Progenitor cell of endocrine pancreas (in vitro differentiated cells): ENCODE measurements at regions not wholly inside any gene's neighbourhood (a gene's known extent, or its start where the extent isn't known, plus 50 kb on each side); places are given as distances from the start of the nearest gene placed in this dataset.

Experiments
- DNase-seq: peaks from one replicate; pipeline ENCODE4 v3.0.0; 2021; ENCODE audit warnings: low spot score; ENCODE audit not compliant: unreplicated experiment
- H3K27ac Mint-ChIP-seq: 2 replicates; pipeline ENCODE4 v1.8.0; 2021; ENCODE audit warnings: mild to moderate bottlenecking, moderate library complexity, mixed read lengths
- H3K27me3 Mint-ChIP-seq: 2 replicates; pipeline ENCODE4 v1.8.0; 2021; ENCODE audit warnings: mixed read lengths
- H3K36me3 Mint-ChIP-seq: 2 replicates; pipeline ENCODE4 v1.8.0; 2022; ENCODE audit warnings: mixed read lengths; ENCODE audit not compliant: insufficient read depth
- H3K4me1 Mint-ChIP-seq: 2 replicates; pipeline ENCODE4 v1.8.0; 2021; ENCODE audit warnings: low read depth, mixed read lengths
- H3K4me3 Mint-ChIP-seq: 2 replicates; pipeline ENCODE4 v1.8.0; 2021; ENCODE audit warnings: low read depth, mild to moderate bottlenecking, moderate library complexity, mixed read lengths
- H3K9me3 Mint-ChIP-seq: 2 replicates; pipeline ENCODE4 v1.8.0; 2021; ENCODE audit warnings: low read depth, mixed read lengths
- TF ChIP-seq, protein P1 (sequence below): fragments of 200-600 bp; sonication (generic); IDR thresholded peaks from one replicate; pipeline ENCODE4 v1.5.0; 2021; ENCODE audit warnings: antibody characterized with exemption, mild to moderate bottlenecking; ENCODE audit not compliant: unreplicated experiment

DNA sequence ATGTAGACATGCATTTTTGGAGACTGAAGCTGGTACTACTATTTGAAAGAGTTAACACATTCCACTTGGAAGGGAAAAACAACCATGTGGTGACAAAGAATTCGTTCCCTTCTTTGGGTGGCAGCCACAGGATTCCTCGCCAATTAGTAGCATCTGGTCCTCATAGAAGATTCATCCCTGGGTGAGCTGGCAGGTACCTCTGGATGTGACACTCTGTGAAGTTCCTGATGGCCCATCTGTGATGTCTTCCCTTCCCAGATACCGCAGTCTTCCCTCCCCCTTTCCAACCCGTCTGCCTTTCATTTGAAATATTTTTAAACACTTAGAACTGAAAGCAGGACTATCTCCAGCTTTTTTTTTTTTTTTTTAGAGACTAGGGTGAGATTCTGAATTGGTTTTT lies 569.5 kb downstream of the TYW1 start:
- Mint-ChIP-seq H3K36me3 (no peaks in the 10 kb centered on the region), H3K4me1 (no peaks in the 10 kb centered on the region), H3K27me3 (peaks cover 67% of the 10 kb centered on the region), H3K27ac (no peak overlapping the region), H3K9me3 (peaks cover 8% of the 10 kb centered on the region), H3K4me3 (no peak overlapping the region)
- TF ChIP-seq, protein P1, sequence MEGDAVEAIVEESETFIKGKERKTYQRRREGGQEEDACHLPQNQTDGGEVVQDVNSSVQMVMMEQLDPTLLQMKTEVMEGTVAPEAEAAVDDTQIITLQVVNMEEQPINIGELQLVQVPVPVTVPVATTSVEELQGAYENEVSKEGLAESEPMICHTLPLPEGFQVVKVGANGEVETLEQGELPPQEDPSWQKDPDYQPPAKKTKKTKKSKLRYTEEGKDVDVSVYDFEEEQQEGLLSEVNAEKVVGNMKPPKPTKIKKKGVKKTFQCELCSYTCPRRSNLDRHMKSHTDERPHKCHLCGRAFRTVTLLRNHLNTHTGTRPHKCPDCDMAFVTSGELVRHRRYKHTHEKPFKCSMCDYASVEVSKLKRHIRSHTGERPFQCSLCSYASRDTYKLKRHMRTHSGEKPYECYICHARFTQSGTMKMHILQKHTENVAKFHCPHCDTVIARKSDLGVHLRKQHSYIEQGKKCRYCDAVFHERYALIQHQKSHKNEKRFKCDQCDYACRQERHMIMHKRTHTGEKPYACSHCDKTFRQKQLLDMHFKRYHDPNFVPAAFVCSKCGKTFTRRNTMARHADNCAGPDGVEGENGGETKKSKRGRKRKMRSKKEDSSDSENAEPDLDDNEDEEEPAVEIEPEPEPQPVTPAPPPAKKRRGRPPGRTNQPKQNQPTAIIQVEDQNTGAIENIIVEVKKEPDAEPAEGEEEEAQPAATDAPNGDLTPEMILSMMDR = no peak
- no peak for DNase-seq

DNA sequence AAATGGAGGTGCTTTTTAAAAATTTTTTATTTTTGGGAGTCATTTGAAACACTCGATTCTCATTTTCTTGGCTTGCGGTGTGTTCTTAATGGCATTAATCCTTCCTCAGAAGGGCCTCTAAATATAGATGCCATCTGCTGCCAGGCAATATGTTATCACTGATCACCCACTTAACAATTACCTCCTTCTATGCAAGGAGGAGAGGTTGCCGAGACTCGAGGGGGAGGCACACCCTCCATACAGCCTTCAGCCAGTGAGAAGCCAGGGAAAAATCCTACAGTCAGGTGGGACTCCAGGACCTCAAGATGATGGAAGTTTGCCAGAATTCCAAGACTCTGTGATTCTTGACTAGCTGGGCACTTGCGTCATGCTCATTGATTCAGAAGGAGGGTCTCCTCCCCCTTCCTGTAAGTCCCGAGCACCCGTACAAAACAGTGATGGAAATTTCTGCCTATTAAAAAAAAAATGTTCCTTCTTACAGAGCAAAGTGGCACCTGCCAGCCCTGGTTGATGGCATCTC lies 574.5 kb downstream of the TYW1 start:
- H3K36me3 Mint-ChIP-seq = no peaks in the 10 kb centered on the region
- H3K9me3 Mint-ChIP-seq = peaks cover 9% of the 10 kb centered on the region
- TF ChIP-seq, protein P1 = no peak
- H3K4me3 Mint-ChIP-seq = no peak overlapping the region
- peaks cover 55% of the 10 kb centered on the region for H3K27me3 Mint-ChIP-seq
- no peak overlapping the region for H3K27ac Mint-ChIP-seq
- H3K4me1 Mint-ChIP-seq = peaks cover 4% of the 10 kb centered on the region
- no peak for DNase-seq

DNA sequence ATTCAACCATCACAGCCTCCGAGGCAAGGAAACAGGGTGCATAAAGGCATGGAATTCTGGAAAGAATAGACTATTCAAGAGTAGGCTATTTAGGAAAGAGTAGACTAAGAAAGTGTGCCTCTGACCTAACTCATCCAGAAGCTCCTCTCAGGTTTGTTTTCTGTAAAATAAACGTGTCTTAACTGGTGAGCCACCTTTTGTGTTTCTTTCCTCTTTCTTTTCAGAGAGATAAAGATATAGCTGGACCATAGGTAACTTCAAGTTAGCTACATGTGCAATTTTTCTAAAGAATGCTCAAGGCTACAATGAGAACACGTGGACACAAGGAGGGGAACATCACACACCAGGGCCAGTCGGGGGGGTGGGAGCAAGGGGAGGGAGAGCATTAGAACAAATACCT lies 577.0 kb downstream of the TYW1 start:
- Mint-ChIP-seq H3K4me3 (no peak overlapping the region), H3K27ac (no peak overlapping the region), H3K4me1 (peaks cover 4% of the 10 kb centered on the region), H3K9me3 (peaks cover 9% of the 10 kb centered on the region), H3K27me3 (peaks cover 47% of the 10 kb centered on the region), H3K36me3 (no peaks in the 10 kb centered on the region)
- no peak for DNase-seq
- TF ChIP-seq, protein P1 = no peak

DNA sequence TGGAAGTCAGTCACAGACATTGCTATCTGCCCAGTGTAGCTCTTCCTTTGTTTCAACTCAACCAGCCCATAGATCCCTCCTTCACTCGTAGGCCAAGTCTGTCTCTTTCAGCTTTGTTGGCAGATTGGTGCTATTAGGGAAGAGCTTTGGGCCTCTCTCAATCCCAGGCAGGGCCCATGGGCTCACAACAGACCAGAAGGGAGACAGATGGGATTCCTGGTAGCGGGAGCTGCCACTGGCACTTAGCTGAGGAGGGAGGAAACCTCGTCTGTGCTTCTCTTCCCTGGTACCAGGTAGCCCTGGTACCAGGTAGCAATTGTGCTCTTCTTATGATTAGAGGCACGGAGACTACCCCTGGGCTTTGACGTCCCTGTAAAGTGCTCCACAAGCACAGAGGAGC lies 592.0 kb downstream of the TYW1 start:
- Mint-ChIP-seq H3K9me3 (peaks cover 12% of the 10 kb centered on the region), H3K36me3 (no peaks in the 10 kb centered on the region), H3K4me3 (no peak overlapping the region), H3K27me3 (peaks cover 2% of the 10 kb centered on the region), H3K4me1 (no peaks in the 10 kb centered on the region), H3K27ac (no peak overlapping the region)
- no peak for DNase-seq
- TF ChIP-seq, protein P1 = no peak

DNA sequence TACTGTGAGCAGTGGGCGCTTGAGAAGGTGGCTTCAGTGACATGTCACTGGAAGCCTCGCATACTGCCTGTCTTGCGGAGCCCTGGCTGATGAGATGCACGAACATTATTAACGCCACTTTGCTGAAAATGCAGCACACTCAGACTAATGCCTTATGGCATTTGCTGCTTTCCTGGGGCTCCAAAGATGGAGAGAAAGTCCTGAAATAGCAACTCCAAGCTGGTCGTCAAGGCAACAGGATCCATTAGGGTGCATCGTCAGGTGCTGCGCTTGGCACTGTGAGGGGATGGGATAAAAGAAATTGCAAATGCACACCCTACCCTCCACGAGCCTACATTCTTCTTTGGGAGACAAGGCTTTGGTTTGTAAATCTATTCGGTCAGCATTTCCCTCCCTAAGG lies 592.5 kb downstream of the TYW1 start:
- Mint-ChIP-seq H3K9me3 (peaks cover 8% of the 10 kb centered on the region), H3K27ac (no peak overlapping the region), H3K4me3 (no peak overlapping the region), H3K4me1 (peaks cover 3% of the 10 kb centered on the region), H3K27me3 (peaks cover 6% of the 10 kb centered on the region), H3K36me3 (no peaks in the 10 kb centered on the region)
- TF ChIP-seq, protein P1 = no peak
- no peak for DNase-seq
